Stimulated activated naive CD8-positive, alpha-beta T cell treated with anti-CD3 and anti-CD28 coated beads, Interleukin-15, Interleukin-2, amounts not matched to agents 100 ng/mL and 50 ng/mL, for 24 hours (primary cell): ENCODE measurements at regions not wholly inside any gene's neighbourhood (a gene's known extent, or its start where the extent isn't known, plus 50 kb on each side); places are given as distances from the start of the nearest gene placed in this dataset.

ENCODE experiments used
- H3K27ac Mint-ChIP-seq: one replicate; pipeline ENCODE4 v1.8.0; 2021; ENCODE audit warnings: mild to moderate bottlenecking, mixed read lengths
- H3K27me3 Mint-ChIP-seq: one replicate; pipeline ENCODE4 v1.8.0; 2021; ENCODE audit warnings: mixed read lengths
- H3K36me3 Mint-ChIP-seq: one replicate; pipeline ENCODE4 v1.8.0; 2021; ENCODE audit warnings: low read depth, mixed read lengths
- H3K4me1 Mint-ChIP-seq: one replicate; pipeline ENCODE4 v1.8.0; 2021; ENCODE audit warnings: low read depth, mixed read lengths
- H3K4me3 Mint-ChIP-seq: one replicate; pipeline ENCODE4 v1.8.0; 2021; ENCODE audit warnings: mild to moderate bottlenecking, mixed read lengths
- H3K9me3 Mint-ChIP-seq: one replicate; pipeline ENCODE4 v1.8.0; 2021; ENCODE audit warnings: mixed read lengths

DNA sequence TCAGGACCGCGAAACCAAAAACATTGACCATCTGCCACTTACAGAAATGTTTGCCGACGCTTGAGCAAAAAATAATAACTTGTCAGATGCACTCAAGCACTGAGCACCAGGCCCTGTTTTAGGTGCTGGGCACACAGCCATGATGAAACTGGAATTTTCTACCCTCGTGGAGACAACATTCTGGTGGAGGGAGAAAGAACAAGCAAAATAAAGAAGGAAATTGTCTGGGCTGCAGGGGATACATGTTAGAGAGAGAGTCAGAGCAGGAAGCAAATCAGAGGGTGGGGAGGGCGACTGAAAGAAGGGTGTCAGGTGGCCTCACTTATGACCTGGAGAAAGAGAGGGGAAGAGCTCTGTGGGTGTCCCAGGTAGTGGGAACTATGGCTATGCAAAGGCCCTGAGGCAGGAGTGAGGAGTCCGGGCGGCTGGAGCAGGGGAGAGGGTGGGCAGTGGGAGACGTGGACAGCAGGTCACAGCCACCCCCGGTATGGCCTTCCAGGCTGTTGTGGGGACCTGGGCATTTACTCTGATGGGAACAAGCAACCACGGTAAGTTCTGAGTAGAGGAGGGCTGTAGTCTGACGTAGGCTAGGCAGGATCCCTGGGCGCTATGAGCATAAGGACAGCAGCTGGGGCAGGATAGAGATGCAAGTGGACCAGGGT is 78.8 kb downstream of the MYEOV start:
- H3K9me3 Mint-ChIP-seq, result no peaks in the 10 kb centered on the region

DNA sequence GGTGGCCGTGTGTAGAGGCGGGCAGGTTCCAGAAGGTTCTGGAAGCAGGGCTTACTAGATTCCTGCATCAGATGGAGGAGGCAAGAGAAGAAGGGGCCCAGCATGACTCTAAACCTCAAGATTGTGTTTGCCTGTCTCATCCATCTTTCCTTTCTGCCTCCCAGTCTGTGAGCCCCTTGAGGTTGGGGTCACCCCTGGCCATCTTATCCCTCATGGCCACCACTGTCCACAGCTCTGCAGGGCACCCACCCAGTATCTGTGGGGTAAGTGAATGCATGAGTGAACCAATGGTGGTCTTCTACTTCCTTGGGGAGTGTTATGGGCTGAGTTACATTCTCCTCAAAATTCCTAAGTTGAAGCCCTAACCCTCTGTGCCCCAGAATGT is 79.3 kb downstream of the MYEOV start:
- H3K9me3 Mint-ChIP-seq, result no peaks in the 10 kb centered on the region
- no peak overlapping the region for H3K27ac Mint-ChIP-seq
- H3K4me1 Mint-ChIP-seq, result no peaks in the 10 kb centered on the region
- H3K4me3 Mint-ChIP-seq, result no peak overlapping the region
- no peaks in the 10 kb centered on the region for H3K27me3 Mint-ChIP-seq
- no peaks in the 10 kb centered on the region for H3K36me3 Mint-ChIP-seq

More for the DNA sequence above, 78.8 kb downstream of the MYEOV start:
- H3K27me3 Mint-ChIP-seq, result no peaks in the 10 kb centered on the region
- H3K4me3 Mint-ChIP-seq, result no peak overlapping the region
- H3K27ac Mint-ChIP-seq, result no peak overlapping the region
- no peaks in the 10 kb centered on the region for H3K4me1 Mint-ChIP-seq
- no peaks in the 10 kb centered on the region for H3K36me3 Mint-ChIP-seq

DNA sequence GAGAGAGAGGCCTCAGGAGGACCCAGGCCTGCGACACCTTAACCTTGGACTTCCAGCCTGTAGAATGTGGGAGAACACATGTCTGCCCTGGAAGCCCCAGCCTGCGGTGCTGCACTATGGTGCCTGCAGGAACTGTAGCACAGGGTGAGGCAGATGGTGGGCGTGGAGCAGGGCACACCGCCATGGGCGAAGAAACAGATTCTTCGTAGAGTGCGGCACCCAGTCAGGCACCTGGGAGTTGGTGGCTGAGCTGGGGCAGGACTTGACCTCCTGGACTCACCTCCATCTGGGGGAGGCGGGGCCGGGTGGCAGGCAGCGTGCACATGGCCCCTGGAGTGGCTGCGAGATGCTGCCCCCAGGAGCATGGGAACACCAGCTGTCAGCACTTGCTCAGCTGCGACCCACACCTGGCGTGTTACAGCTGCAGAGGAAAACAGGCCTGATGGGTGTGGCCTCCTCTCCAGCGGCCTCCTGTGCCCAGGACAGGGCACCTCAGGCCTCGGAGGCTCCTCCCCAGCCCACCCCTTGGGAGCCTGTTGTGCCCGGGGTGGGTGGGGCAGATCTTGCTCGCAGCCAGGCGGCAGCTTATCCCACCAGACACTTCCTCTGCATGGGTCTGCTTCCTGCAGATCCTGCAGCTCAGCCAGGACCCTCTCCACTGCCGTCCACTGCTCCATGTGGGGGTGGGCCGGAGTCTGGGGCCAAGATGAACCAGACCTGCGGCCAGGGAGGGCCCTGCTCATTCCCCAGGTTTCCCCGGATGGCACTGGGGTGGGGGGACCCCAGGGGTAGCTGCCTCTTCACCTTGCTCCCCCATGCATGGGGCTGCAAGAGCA is 80.4 kb downstream of the MYEOV start:
- Mint-ChIP-seq H3K9me3 (no peaks in the 10 kb centered on the region), H3K36me3 (no peaks in the 10 kb centered on the region), H3K27ac (no peak overlapping the region), H3K27me3 (no peaks in the 10 kb centered on the region), H3K4me3 (no peak overlapping the region), H3K4me1 (no peaks in the 10 kb centered on the region)

DNA sequence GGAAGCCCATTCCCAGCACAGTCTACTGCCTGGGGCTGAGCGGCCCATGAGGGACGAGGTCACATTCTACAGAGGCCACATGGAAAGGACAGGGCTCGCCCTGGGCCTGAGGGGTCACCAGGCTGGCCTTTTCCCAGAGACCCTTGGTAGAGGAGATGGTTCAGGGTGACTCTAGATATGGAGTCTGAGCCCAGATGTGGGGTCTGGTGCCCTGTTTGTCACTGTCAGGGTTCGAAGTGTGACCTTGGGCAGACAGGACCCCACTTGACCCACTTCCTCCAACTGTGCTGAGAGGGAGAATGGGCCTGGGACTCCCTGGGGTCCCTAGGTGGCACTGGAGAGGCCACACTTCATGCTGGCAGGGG is 81.0 kb downstream of the MYEOV start:
- Mint-ChIP-seq H3K27ac (no peak overlapping the region), H3K4me1 (no peaks in the 10 kb centered on the region), H3K36me3 (no peaks in the 10 kb centered on the region)

DNA sequence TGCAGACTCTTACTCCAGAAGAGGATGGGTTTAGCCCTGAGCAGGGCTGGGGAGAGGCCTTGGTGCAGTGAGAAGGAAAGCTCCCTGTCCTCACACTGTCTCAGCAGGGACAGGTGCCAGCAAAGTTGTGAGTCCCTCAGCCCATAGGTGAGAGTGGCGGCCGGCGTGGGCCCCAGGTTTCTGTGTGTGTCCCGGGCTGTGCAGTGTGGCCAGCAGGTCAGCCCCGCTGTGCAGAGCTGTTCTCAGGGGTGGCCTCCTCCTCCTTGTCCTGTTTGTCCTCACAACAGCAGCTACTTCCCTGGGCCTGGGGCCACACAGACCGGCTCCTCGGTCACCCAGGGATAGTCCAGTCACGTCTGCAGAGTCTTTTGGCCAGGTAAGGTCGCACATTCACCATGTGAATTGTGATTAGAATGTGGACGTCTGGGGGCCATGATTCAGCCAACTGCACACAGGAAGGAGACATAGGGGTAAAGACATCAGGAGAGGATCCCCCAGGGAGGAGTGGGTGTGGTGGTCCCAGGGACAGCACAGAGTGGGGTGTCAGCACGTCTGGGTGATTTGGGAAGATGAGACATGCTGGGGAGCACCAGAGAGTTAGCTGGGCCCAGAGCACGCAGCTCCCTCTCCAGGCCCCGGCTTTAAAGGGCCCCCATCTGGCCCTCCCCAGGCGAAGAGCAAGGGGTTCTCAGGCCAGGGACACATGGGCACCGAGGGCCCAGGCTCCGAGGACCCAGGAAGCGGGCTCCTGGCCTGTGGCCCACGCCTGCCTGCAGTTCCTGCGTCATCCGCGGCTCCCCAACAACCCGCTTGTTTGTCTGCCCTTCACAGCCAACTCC is 81.6 kb downstream of the MYEOV start:
- Mint-ChIP-seq H3K4me3 (no peak overlapping the region), H3K27ac (no peak overlapping the region), H3K9me3 (no peaks in the 10 kb centered on the region), H3K27me3 (no peaks in the 10 kb centered on the region), H3K36me3 (no peaks in the 10 kb centered on the region), H3K4me1 (no peaks in the 10 kb centered on the region)

More for the DNA sequence above, 81.0 kb downstream of the MYEOV start:
- H3K4me3 Mint-ChIP-seq, result no peak overlapping the region
- no peaks in the 10 kb centered on the region for H3K27me3 Mint-ChIP-seq
- no peaks in the 10 kb centered on the region for H3K9me3 Mint-ChIP-seq

DNA sequence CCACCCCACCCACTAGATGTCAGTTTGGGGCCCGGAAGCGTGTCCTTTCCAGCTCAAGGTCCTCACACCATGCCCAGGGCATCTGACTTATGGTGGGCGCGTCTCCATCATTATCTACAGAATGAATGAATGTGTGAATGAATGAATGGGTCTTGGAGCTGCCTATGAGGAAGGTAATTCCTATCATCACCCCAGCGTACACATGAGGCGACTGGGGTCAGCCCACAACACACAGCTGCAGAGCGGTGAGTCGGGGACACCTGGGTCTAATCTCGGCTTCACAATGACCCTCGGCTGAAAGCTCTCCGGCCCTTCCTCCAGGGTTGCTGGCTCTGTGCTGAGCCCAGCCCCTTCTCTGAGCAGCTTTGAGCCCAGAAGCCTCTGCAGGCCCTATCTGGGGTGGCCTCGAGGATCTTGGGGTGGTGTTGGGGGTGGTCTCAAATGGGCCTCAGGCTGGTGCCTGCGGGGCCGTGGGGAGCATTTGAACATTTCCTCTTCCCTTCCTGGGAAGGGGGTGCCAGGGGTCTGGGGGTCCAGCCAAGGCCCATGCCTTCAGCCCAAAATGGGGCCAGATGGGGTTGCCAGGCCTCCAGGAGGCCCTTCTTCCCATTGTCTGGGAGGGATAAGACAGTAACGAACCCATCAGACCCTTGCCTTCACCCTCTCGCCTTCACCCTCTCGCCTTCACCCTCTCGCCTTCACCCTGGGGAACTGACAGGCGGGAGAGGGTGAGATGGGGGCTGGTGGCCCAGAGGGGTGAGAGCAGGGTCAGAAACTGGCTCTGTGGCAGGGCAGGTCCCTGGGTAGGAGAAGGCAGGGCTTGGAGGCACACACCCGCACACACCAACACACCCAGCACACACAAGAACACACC is 82.4 kb downstream of the MYEOV start:
- Mint-ChIP-seq H3K27ac (no peak overlapping the region), H3K36me3 (no peaks in the 10 kb centered on the region), H3K4me3 (no peak overlapping the region), H3K4me1 (no peaks in the 10 kb centered on the region), H3K27me3 (no peaks in the 10 kb centered on the region), H3K9me3 (no peaks in the 10 kb centered on the region)

DNA sequence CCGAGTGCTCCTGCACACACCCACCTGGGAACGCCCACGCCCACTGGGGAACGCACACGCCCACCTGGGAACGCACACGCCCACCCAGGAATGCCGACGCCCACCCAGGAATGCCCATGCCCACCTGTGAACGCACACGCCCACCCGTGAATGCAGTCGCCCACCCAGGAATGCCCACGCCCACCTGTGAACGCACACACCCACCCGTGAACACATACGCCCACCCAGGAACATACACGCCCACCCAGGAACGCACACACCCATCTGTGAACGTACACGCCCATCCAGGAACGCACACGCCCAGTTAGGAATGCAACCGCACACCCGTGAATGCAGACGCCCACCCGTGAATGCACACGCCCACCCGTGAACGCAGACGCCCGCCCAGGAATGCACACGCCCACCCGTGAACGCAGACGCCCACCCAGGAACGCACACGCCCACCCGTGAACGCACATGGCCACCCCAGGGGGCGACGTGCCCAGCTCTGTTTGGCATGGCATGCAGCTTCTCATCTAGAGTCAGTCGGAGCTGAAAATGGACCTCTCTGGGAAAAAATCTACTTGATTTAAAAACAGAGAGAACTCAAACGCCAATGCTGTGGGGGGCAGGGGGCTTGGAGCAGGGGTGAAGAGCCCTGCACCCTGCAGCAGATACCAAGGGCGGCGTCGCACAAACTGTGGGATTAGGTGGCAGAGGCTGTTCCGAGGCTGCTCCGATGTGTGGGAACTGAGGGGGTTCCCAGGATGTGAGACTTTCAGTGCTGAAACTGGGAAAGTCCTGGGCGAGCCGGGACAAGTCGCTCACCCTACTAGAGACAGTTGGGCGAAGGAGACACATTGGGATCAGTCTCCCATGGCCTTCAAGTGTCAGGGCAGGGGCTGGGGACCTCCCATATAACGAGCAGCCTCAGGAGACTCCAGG is 83.3 kb downstream of the MYEOV start:
- no peaks in the 10 kb centered on the region for H3K9me3 Mint-ChIP-seq
- no peaks in the 10 kb centered on the region for H3K4me1 Mint-ChIP-seq
- H3K27ac Mint-ChIP-seq, result no peak overlapping the region
- no peaks in the 10 kb centered on the region for H3K27me3 Mint-ChIP-seq
- no peak overlapping the region for H3K4me3 Mint-ChIP-seq
- H3K36me3 Mint-ChIP-seq, result no peaks in the 10 kb centered on the region

DNA sequence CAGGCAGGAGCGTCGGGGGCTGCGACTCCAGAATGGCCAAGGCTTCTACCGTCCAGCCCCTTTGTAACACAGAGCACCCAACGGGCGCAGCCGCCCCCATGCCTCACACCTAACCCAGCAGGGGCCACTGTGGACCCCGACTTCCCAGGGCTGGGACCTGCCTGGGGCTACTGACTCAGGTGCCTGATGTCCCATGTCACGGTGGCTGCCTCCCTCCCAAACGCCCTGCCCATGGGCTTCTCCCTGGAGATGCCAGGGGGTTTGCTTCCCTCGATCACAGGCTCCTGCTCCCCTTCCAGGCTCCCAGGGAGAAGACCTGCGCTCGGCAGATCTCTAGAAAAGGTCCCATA is 84.0 kb downstream of the MYEOV start:
- Mint-ChIP-seq H3K9me3 (no peaks in the 10 kb centered on the region), H3K4me3 (no peak overlapping the region), H3K27ac (no peak overlapping the region), H3K4me1 (no peaks in the 10 kb centered on the region), H3K27me3 (no peaks in the 10 kb centered on the region), H3K36me3 (no peaks in the 10 kb centered on the region)

DNA sequence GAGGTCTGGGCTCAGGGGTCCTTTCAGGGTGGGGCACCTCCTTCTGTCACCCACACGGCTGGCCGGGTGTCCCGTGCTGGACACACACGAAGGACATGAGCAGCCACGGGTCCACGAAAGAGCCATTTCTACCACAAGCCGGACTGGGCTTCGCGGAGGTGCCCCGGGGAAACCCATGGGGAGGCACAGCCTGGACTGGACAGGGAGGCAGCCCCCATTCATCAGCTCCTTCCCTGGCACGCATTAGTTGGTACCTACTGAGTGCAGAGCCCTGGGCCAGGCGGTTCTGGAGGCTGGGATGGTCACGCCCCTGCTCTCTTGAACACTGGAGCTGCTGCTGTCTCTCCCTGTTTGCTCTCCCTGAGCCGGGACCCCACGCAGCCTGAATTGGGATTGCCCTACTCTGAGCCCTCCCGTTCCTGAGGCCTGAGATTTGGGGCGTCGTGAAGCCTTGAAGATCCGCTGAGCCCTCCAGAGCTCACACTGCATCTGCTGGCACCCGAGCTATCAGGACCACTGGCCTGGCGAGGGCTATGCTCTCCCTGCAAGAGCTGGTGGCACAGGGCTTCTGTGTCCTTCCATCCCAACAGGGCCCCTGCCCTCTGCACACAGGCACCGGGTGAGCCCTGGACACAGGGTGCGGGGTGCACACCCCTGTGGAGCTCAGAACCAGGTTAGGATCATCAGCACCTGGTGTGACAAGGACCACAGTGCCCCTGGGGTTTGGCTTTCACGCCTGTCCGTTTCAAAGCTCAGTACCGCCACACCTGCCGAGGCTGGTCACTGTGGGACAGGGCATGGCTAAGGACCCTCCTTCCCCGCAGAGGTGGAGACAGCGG is 84.6 kb downstream of the MYEOV start:
- H3K27ac Mint-ChIP-seq, result no peak overlapping the region
- H3K9me3 Mint-ChIP-seq, result no peaks in the 10 kb centered on the region
- H3K27me3 Mint-ChIP-seq, result no peaks in the 10 kb centered on the region
- no peaks in the 10 kb centered on the region for H3K4me1 Mint-ChIP-seq
- no peak overlapping the region for H3K4me3 Mint-ChIP-seq
- no peaks in the 10 kb centered on the region for H3K36me3 Mint-ChIP-seq

DNA sequence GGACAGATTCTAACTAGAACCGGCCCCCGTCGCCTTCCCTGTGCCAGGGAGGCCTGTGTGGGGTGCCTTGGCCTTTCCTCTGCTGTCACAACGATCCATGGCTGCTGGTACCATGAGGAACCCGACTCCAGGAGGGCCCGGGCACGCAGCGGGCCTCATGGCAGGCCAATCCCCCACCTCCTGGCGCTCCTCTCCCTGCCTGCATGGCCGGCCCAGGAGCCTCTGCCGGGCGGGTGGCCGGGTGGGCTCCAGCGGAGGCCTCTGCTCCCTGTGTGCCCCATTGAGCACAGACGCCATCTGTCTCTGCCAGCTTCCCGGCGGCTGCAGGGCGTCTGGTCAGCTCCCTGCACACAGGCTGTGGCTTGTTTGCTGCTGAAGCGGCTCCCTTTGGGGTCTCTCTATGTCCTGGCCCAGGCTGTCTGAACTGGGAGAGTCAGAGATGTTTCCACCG is 86.5 kb downstream of the MYEOV start:
- Mint-ChIP-seq H3K9me3 (no peaks in the 10 kb centered on the region), H3K27me3 (no peaks in the 10 kb centered on the region), H3K4me3 (no peak overlapping the region), H3K4me1 (no peaks in the 10 kb centered on the region), H3K27ac (no peak overlapping the region), H3K36me3 (no peaks in the 10 kb centered on the region)

DNA sequence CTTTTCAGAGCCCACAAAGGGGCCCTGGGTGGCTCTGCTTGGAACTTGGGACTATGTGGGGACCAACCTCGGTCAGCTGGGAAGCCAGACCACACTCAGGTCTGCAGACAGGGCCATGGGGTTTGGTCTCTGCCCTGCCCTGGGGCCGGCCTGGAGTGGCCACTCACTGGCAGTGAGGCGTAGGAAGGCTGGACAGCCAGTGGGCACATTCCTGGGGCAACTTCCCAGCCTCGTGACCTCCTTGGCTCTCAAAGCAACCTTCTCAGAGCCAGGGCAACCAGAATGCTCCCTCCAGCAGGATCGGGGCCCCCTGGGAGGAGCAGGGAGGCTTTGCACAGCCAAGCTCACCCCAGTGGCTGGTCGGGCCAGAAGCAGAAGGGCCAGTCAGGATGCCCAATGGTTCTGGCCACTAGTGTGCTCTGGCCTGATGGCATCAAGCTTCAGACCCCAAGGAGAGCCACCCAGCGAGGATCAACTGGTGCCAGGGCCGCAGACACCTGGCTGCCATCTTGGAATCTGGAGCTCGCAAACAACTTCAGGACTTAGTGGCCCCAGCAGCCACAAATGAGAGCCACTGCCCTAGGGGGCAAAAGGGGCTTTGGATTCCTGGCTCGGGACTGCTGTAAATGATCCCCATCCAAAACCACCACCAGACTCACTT is 87.1 kb downstream of the MYEOV start:
- Mint-ChIP-seq H3K27me3 (no peaks in the 10 kb centered on the region), H3K9me3 (no peaks in the 10 kb centered on the region), H3K36me3 (no peaks in the 10 kb centered on the region), H3K4me1 (no peaks in the 10 kb centered on the region), H3K27ac (no peak overlapping the region), H3K4me3 (no peak overlapping the region)

DNA sequence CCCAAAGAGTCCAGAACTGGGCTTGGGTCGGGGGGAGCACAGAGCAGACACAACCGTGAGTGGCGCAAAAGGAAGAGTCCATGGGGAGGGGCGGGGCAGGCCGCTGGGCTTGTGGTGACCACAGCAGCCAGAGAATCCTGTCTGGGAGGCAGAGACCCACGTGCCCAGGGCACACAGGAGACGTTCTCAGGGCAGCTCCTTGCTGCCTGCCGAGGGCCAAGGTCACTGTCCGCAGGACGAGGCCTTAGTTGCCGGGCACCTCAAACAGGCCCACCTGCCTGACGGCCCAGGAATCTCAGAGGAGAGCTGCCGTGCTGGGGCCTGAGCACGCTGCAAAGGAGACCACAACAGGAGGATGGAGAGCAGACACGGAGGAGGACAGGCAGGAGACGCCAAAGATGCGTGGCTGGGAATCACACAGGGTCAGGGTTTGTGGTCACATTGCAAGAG is 87.8 kb downstream of the MYEOV start:
- no peaks in the 10 kb centered on the region for H3K27me3 Mint-ChIP-seq
- H3K27ac Mint-ChIP-seq, result no peak overlapping the region
- H3K4me3 Mint-ChIP-seq, result no peak overlapping the region
- H3K4me1 Mint-ChIP-seq, result no peaks in the 10 kb centered on the region
- H3K36me3 Mint-ChIP-seq, result no peaks in the 10 kb centered on the region
- H3K9me3 Mint-ChIP-seq, result no peaks in the 10 kb centered on the region
